Calu3 (cell line): ENCODE measurements at regions not wholly inside any gene's neighbourhood (a gene's known extent, or its start where the extent isn't known, plus 50 kb on each side); places are given as distances from the start of the nearest gene placed in this dataset.

ENCODE experiments used
- BruUV-seq: library from RNA; stranded (reverse); fragments of 400-500 nt; replicated peaks from 2 replicates; lab custom pipeline; 2021; lab: Mats Ljungman, UMichigan
- CTCF ChIA-PET: fragments of 300-600 bp; sonication (Branson Sonifier 250); formaldehyde crosslinking; loops from one replicate; lab custom pipeline; 2022; ENCODE audit warnings: antibody characterized with exemption; lab: Charles Lee
- DNase-seq: peaks from one replicate; pipeline ENCODE4 v3.0.0; 2022
- H3K27ac Mint-ChIP-seq: one replicate; pipeline ENCODE4 v1.8.0; 2022; ENCODE audit warnings: mixed read lengths; ENCODE audit not compliant: unreplicated experiment
- H3K27me3 Mint-ChIP-seq: one replicate; pipeline ENCODE4 v1.8.0; 2022; ENCODE audit warnings: mixed read lengths; ENCODE audit not compliant: unreplicated experiment
- H3K36me3 Mint-ChIP-seq: one replicate; pipeline ENCODE4 v1.8.0; 2022; ENCODE audit warnings: mild to moderate bottlenecking, moderate library complexity, mixed read lengths; ENCODE audit not compliant: insufficient read depth, unreplicated experiment
- H3K4me1 Mint-ChIP-seq: one replicate; pipeline ENCODE4 v1.8.0; 2022; ENCODE audit warnings: mild to moderate bottlenecking, low read depth, mixed read lengths; ENCODE audit not compliant: unreplicated experiment
- H3K4me3 Mint-ChIP-seq: one replicate; pipeline ENCODE4 v1.8.0; 2022; ENCODE audit warnings: mild to moderate bottlenecking, low read depth, moderate library complexity, mixed read lengths; ENCODE audit not compliant: unreplicated experiment
- H3K9me3 Mint-ChIP-seq: one replicate; pipeline ENCODE4 v1.8.0; 2022; ENCODE audit warnings: low read depth, mixed read lengths; ENCODE audit not compliant: unreplicated experiment
- intact Hi-C: fragments of 100-400 bp; cut with micrococcal nuclease; formaldehyde crosslinking; loops from one replicate; pipeline ENCODE4 v1.10.0; 2022; ENCODE audit not compliant: unreplicated experiment
- TF ChIP-seq, protein P1 (sequence below): fragments of 200-600 bp; IDR thresholded peaks from one replicate; pipeline ENCODE4 v1.8.0; 2022; ENCODE audit warnings: antibody characterized with exemption; ENCODE audit not compliant: unreplicated experiment

DNA sequence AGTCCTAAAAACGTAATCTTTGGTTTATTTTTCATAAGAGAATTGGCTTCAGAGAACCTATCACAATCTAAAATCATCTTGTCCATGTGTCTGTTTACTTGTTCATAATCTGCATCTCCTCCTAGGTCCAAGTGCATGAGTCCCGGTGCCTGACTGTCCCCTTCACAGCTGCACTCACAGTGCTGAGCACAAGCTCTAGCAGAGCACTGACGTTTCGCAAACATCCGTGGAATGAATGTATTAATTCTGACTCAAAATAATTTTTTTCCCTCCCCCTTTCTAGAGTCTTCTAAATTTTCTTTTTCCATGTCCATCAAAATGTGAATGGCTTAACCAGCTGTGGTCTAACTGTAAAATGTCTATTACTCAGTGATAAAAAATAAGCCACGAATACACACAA, 245.5 kb upstream of the TSHZ3 start:
- Mint-ChIP-seq H3K27ac (no peak overlapping the region), H3K4me1 (no peaks in the 10 kb centered on the region), H3K27me3 (no peaks in the 10 kb centered on the region), H3K36me3 (no peaks in the 10 kb centered on the region), H3K9me3 (peaks cover 21% of the 10 kb centered on the region), H3K4me3 (no peak overlapping the region)
- intact Hi-C loops, result no loop called here
- TF ChIP-seq, protein P1, sequence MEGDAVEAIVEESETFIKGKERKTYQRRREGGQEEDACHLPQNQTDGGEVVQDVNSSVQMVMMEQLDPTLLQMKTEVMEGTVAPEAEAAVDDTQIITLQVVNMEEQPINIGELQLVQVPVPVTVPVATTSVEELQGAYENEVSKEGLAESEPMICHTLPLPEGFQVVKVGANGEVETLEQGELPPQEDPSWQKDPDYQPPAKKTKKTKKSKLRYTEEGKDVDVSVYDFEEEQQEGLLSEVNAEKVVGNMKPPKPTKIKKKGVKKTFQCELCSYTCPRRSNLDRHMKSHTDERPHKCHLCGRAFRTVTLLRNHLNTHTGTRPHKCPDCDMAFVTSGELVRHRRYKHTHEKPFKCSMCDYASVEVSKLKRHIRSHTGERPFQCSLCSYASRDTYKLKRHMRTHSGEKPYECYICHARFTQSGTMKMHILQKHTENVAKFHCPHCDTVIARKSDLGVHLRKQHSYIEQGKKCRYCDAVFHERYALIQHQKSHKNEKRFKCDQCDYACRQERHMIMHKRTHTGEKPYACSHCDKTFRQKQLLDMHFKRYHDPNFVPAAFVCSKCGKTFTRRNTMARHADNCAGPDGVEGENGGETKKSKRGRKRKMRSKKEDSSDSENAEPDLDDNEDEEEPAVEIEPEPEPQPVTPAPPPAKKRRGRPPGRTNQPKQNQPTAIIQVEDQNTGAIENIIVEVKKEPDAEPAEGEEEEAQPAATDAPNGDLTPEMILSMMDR, result no peak
- DNase-seq, result no peak
- CTCF ChIA-PET, result no interaction called here
- no TSS peak for BruUV-seq

DNA sequence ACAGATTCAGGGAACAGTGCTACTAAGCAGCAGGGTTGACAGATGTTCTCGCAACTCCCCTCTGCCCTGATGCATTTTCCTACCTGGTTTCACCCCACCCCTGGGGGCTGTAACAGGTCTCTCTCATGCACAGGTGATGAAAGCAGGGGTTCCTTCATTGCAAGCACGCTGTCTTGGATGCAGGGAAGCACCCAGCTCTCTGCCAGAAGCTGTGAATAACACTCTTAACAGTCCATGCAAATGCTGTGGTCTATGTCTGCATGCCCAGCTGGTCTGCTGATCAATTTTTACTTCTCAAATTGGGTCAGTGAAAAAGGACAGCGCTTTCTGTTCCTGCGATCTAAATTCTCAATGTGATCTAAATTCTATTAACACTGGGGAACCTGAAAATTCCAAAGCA, 246.3 kb upstream of the TSHZ3 start:
- Mint-ChIP-seq H3K9me3 (peaks cover 17% of the 10 kb centered on the region), H3K27me3 (no peaks in the 10 kb centered on the region), H3K4me1 (no peaks in the 10 kb centered on the region), H3K36me3 (no peaks in the 10 kb centered on the region), H3K27ac (no peak overlapping the region), H3K4me3 (no peak overlapping the region)
- intact Hi-C loops, result no loop called here
- CTCF ChIA-PET, result no interaction called here
- DNase-seq, result no peak
- BruUV-seq, result no TSS peak
- TF ChIP-seq, protein P1, result no peak

DNA sequence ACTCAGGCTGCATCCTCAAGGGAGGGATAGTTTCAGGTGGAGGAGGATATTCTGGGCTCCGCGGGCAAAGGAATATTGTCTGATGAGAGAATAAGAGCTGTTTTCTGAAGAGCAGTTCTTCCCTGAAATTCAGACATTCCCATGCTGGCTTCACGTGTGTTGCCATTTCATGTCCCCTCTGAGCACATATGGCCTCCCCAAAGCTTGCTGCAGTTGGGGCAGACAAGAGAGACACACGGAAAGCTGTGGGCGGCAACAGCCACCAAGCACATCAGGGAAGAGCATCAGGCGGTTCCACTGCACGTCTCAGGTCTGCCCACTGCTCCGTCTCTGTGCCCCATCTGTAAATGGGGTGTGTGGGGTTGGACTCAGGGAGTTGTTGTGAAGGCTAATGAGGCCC, 247.5 kb upstream of the TSHZ3 start:
- TF ChIP-seq, protein P1, result no peak
- Mint-ChIP-seq H3K4me3 (no peak overlapping the region), H3K27me3 (no peaks in the 10 kb centered on the region), H3K27ac (no peak overlapping the region), H3K4me1 (no peaks in the 10 kb centered on the region), H3K36me3 (no peaks in the 10 kb centered on the region), H3K9me3 (peaks cover 15% of the 10 kb centered on the region)
- DNase-seq, result no peak
- intact Hi-C loops, result no loop called here
- CTCF ChIA-PET, result interaction anchor here (0.6 to 1.1 kb wide), 2 partner anchors 10 to 169 kb away, joined by 3 read pairs; no protein-coding TSS in a partner anchor
- BruUV-seq, result no TSS peak

DNA sequence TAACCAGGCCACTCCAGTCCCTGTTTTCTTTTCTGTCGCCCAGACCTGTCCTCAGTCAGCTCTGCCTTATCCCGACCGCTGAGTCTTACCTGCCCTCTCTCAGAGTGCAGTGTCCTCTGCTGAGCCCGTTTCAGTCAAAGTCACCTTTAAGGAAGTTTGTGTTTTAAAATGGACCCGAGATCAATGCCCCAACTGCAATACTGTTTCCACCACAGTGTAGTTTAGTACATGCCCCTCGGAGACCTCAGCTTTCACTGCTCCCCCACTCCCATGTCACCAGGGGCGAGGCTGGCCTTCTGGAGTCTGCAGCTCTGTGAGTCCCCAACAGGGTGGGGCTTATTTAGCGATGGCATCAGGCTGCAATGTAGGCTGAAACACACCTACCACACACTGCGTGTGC, 248.4 kb upstream of the TSHZ3 start:
- TF ChIP-seq, protein P1, result no peak
- no peaks in the 10 kb centered on the region for H3K36me3 Mint-ChIP-seq
- no peak for DNase-seq
- H3K9me3 Mint-ChIP-seq, result peaks cover 14% of the 10 kb centered on the region
- no peaks in the 10 kb centered on the region for H3K27me3 Mint-ChIP-seq
- no peak overlapping the region for H3K4me3 Mint-ChIP-seq
- intact Hi-C loops, result no loop called here
- no TSS peak for BruUV-seq
- H3K4me1 Mint-ChIP-seq, result no peaks in the 10 kb centered on the region
- no peak overlapping the region for H3K27ac Mint-ChIP-seq
- CTCF ChIA-PET, result interaction anchor here (0.6 to 1.1 kb wide), 2 partner anchors 10 to 169 kb away, joined by 3 read pairs; no protein-coding TSS in a partner anchor
